Liver (tissue), 8 donors: ENCODE measurements at regions not wholly inside any gene's neighbourhood (a gene's known extent, or its start where the extent isn't known, plus 50 kb on each side); places are given as distances from the start of the nearest gene placed in this dataset.

Experiments used
- DNase-seq: peaks from one replicate; pipeline ENCODE4 v3.0.0-alpha.2; 2017; ENCODE audit warnings: low spot score
- H3K27ac ChIP-seq, 2 donors: one replicate each; pipeline ENCODE4 v1.7.0; 2013; ENCODE audit warnings: inconsistent platforms in 2 of 2, low read length in 2 of 2, control low read depth in 1 of 2, low read depth in 1 of 2, mild to moderate bottlenecking in 1 of 2
- H3K27me3 ChIP-seq, 4 donors: one replicate each; pipeline versions ENCODE4 v1.6.1 to v1.7.0; 2013; ENCODE audit warnings: low read length in 3 of 4, inconsistent platforms in 1 of 4, mild to moderate bottlenecking in 1 of 4, moderate library complexity in 1 of 4; ENCODE audit not compliant: control insufficient read depth in 4 of 4, insufficient read depth in 4 of 4
- H3K36me3 ChIP-seq, 4 donors: one replicate each; pipeline versions ENCODE4 v1.6.1 to v1.7.0; 2013; ENCODE audit warnings: low read length in 3 of 4, mild to moderate bottlenecking in 3 of 4, low read depth in 1 of 4, moderate library complexity in 1 of 4; ENCODE audit not compliant: control insufficient read depth in 4 of 4, insufficient read depth in 3 of 4
- H3K4me1 ChIP-seq, 4 donors: one replicate each; pipeline versions ENCODE4 v1.6.1 to v1.7.0; 2013; ENCODE audit warnings: low read length in 3 of 4, mild to moderate bottlenecking in 3 of 4, moderate library complexity in 1 of 4; ENCODE audit not compliant: control insufficient read depth in 4 of 4, insufficient read depth in 4 of 4
- H3K4me3 ChIP-seq, 3 donors: one replicate each; pipeline versions ENCODE4 v1.6.1 to v1.7.0; 2013; ENCODE audit warnings: low read length in 3 of 3, control low read depth in 1 of 3, low read depth in 1 of 3, mild to moderate bottlenecking in 1 of 3
- H3K9ac ChIP-seq, 2 donors: one replicate each; pipeline ENCODE4 v1.7.0; 2013; ENCODE audit warnings: low read length in 2 of 2, mild to moderate bottlenecking in 2 of 2, moderate library complexity in 2 of 2, control low read depth in 1 of 2, low read depth in 1 of 2
- H3K9me3 ChIP-seq, 4 donors: one replicate each; pipeline versions ENCODE4 v1.6.1 to v1.7.0; 2013; ENCODE audit warnings: low read length in 3 of 4; ENCODE audit not compliant: control insufficient read depth in 4 of 4
- ATF3 ChIP-seq: IDR thresholded peaks from 2 replicates; pipeline ENCODE4 v1.6.1; 2016; ENCODE audit warnings: antibody characterized with exemption
- CTCF ChIP-seq: fragments of 150-350 bp; IDR thresholded peaks from 2 replicates; pipeline ENCODE4 v1.5.1; 2017; ENCODE audit warnings: improper control_type of control experiment, low read depth, low read length; ENCODE audit not compliant: missing input control
- EGR1 ChIP-seq, 2 donors: IDR thresholded peaks; 2 replicates each; pipeline ENCODE4 v1.6.1; 2016 to 2018; ENCODE audit warnings: antibody characterized with exemption in 2 of 2, low read depth in 2 of 2
- FOXA1 ChIP-seq: IDR thresholded peaks from 2 replicates; pipeline ENCODE4 v1.6.1; 2016; ENCODE audit warnings: antibody characterized with exemption
- FOXA2 ChIP-seq: IDR thresholded peaks from 2 replicates; pipeline ENCODE4 v1.6.1; 2016; ENCODE audit warnings: antibody characterized with exemption
- GABPA ChIP-seq, 2 donors: IDR thresholded peaks in 1 of 2; conservative IDR thresholded peaks in 1 of 2; 2 replicates each; pipeline ENCODE4 v1.6.1; 2016; ENCODE audit warnings: antibody characterized with exemption in 2 of 2, mild to moderate bottlenecking in 1 of 2, moderate library complexity in 1 of 2
- HNF4A ChIP-seq, 2 donors: conservative IDR thresholded peaks; 2 replicates each; pipeline ENCODE4 v1.6.1; 2016; ENCODE audit warnings: antibody characterized with exemption in 2 of 2, mild to moderate bottlenecking in 2 of 2
- HNF4G ChIP-seq: IDR thresholded peaks from 2 replicates; pipeline ENCODE4 v1.6.1; 2016; ENCODE audit warnings: antibody characterized with exemption
- JUND ChIP-seq, 2 donors: IDR thresholded peaks; 2 replicates each; pipeline ENCODE4 v1.6.1; 2016; ENCODE audit warnings: antibody characterized with exemption in 2 of 2
- MAX ChIP-seq: IDR thresholded peaks from 2 replicates; pipeline ENCODE4 v1.6.1; 2016; ENCODE audit warnings: antibody characterized with exemption
- NR2F2 ChIP-seq: IDR thresholded peaks from 2 replicates; pipeline ENCODE4 v1.6.1; 2016; ENCODE audit warnings: antibody characterized with exemption
- RAD21 ChIP-seq, 2 donors: IDR thresholded peaks; 2 replicates each; pipeline ENCODE4 v1.6.1; 2016; ENCODE audit warnings: antibody characterized with exemption in 2 of 2, mild to moderate bottlenecking in 2 of 2
- REST ChIP-seq: IDR thresholded peaks from 2 replicates; pipeline ENCODE4 v1.6.1; 2016; ENCODE audit warnings: antibody characterized with exemption, mild to moderate bottlenecking
- RXRA ChIP-seq, 2 donors: IDR thresholded peaks; 2 replicates each; pipeline ENCODE4 v1.6.1; 2017 to 2018; ENCODE audit warnings: antibody characterized with exemption in 2 of 2, mild to moderate bottlenecking in 1 of 2
- SP1 ChIP-seq: IDR thresholded peaks from 2 replicates; pipeline ENCODE4 v1.6.1; 2018; ENCODE audit warnings: antibody characterized with exemption, mild to moderate bottlenecking
- TAF1 ChIP-seq: conservative IDR thresholded peaks from 2 replicates; pipeline ENCODE4 v1.6.1; 2016; ENCODE audit warnings: antibody characterized with exemption, mild to moderate bottlenecking
- YY1 ChIP-seq: IDR thresholded peaks from 2 replicates; pipeline ENCODE4 v1.6.1; 2016; ENCODE audit warnings: antibody characterized with exemption, mild to moderate bottlenecking
- ZBTB33 ChIP-seq: IDR thresholded peaks from 2 replicates; pipeline ENCODE4 v1.6.1; 2016; ENCODE audit warnings: antibody characterized with exemption
- WGBS: extraction: QIAGEN DNeasy Blood & Tissue Kit; methylation state at CpG from one replicate; pipeline ENCODE4 v1.1.7; 2013; 5-methylcytosine and 5-hydroxymethylcytosine counted together
- donor health status: healthy.
- donor health status: healthy.
- donor health status: healthy.
- donor health status: healthy.
- donor health status: healthy.

- TF ChIP-seq REST (no peak), FOXA2 (no peak), EGR1 (IDR thresholded peaks at IDR 0.05; ENCODE audit: low read depth in 2 of 2) (no peak)
Observed at GRCh38 chr2:236847538-236848263, 238.0 kb upstream of the COPS8 start (continued).

GRCh38 chr2:236848501-236848900, 237.2 kb upstream of the COPS8 start:
- no peak overlapping the region for H3K27ac ChIP-seq
- H3K4me3 ChIP-seq = no peak overlapping the region
- no peaks in the 10 kb centered on the region for H3K4me1 ChIP-seq
- no peaks in the 10 kb centered on the region for H3K27me3 ChIP-seq
- DNase-seq = no peak
- H3K9me3 ChIP-seq = no peaks in the 10 kb centered on the region
- H3K9ac ChIP-seq = no peak overlapping the region
- no peaks in the 10 kb centered on the region for H3K36me3 ChIP-seq
- WGBS = 85% methylated on average over 11 of the region's 11 CpGs
- no peak for TF ChIP-seq FOXA2
- TF ChIP-seq ATF3 = no peak
- TF ChIP-seq RAD21 (IDR thresholded peaks at IDR 0.05) = no peak
- no peak for TF ChIP-seq JUND (IDR thresholded peaks at IDR 0.05)
- no peak for TF ChIP-seq RXRA (IDR thresholded peaks at IDR 0.05)
- TF ChIP-seq FOXA1 = no peak
- TF ChIP-seq GABPA (IDR thresholded peaks at IDR 0.05 in 1 of 2, conservative IDR thresholded peaks at IDR 0.05 in 1 of 2) = no peak
- no peak for TF ChIP-seq MAX
- no peak for TF ChIP-seq ZBTB33
- no peak for TF ChIP-seq REST
- no peak for TF ChIP-seq NR2F2
- no peak for TF ChIP-seq TAF1
- no peak for TF ChIP-seq CTCF
- TF ChIP-seq HNF4G = no peak
- no peak for TF ChIP-seq HNF4A (conservative IDR thresholded peaks at IDR 0.05)
- no peak for TF ChIP-seq YY1
- TF ChIP-seq EGR1 (IDR thresholded peaks at IDR 0.05; ENCODE audit: low read depth in 2 of 2) = no peak
- no peak for TF ChIP-seq SP1
